ENCODE measurements at regions not wholly inside any gene's neighbourhood (a gene's known extent, or its start where the extent isn't known, plus 50 kb on each side); places are given as distances from the start of the nearest gene placed in this dataset.
A peak's percentile ranks its signal among the peaks of the same experiment; 100 is the strongest.
"Not testable (repeated sequence)": the region's sequence is repeated elsewhere in the genome, so short reads cannot be mapped to it uniquely, and the experiment has no call there.

- DNase-seq: no peak
These were observed 131.7 kb upstream of the NDUFV2 start for GRCh38 chr18:8970843-8971242.

- DNase-seq: no peak
These were observed 130.4 kb upstream of the NDUFV2 start for GRCh38 chr18:8972116-8972515.

DNA sequence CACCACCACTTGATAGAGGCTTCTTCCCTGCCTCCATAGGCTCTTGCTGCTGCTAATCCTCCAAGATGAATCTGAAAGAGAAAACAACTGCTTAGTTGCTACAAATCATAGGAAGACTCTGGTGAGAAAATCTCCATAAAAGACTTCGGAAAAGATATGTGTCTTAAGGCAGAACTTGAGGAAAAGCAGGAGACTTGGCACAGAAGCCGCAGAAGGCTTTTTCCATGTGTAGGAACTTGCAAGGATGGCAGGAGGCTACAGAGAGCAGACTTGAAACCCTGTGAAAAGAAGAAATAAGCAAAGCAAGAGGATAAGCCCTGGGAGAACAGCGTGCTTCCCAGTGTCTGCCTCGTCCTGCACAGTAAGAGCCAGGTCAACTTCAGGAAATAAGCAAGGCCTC lies 128.2 kb upstream of the NDUFV2 start:
- DNase-seq: no peak

GRCh38 chr18:8974696-8975095 lies 127.8 kb upstream of the NDUFV2 start:
- DNase-seq: no peak

DNA sequence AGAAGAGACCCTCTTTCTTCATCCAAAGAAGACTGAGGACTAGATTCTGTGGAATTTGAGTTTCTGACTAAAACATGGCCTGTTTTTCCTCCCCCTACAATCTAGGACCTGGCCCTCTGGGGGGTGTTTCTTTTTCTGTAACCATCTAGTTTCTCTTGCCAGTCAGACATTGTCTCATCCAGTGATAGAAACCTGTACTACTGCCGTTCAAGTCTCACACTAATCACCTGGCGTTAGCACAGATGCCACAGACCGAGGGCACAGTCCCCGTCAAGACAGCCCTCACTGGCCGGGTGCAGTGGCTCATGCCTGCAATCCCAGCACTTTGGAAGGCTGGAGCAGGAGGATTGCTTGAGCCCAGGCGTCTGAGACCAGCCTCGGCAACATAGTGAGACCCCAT lies 126.9 kb upstream of the NDUFV2 start:
- no peak for DNase-seq

DNA sequence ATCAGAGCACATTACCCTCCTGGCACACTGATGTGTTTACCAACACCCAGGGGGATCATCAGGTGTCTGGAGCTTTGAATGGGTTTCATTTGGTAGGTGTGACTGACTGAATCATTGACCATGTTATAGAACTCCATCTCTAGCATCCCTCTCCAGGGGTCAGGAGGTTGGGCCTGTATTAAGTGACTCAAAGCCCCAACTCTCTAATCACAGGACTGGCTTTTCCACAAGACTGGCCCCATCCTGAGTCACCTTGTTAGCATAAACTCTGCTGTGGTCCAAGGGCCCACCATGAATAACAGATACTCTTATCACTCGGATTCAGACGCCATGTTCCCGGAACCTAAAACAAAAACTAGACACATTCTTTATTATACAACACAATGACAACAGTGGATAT lies 125.9 kb upstream of the NDUFV2 start:
- no peak for DNase-seq

DNA sequence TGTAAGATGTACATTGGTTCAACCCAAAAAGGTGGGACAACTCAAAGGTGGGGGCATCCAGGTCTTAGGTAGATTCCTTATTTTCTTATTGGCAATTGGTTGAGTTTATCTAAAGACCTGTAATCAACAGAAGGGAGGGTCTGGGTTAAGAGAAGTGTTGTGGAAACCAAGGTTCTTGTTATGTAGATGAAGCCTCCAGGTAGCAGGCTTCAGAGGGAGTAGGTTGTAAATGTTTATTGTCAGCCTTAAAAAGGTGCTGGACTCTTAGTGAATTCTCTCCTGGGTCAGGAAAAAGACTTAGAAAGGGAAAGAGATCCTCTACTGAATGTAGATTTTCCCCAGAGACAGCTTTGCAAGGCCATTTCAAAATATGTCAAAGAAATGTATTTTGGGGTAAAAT lies 125.3 kb upstream of the NDUFV2 start:
- no peak for DNase-seq

- DNase-seq: no peak
These were observed 124.8 kb upstream of the NDUFV2 start for GRCh38 chr18:8977701-8978100.

- no peak for DNase-seq
These were observed 124.1 kb upstream of the NDUFV2 start for GRCh38 chr18:8978394-8978793.

GRCh38 chr18:8979258-8979988 lies 123.1 kb upstream of the NDUFV2 start:
- no peak for DNase-seq

GRCh38 chr18:8980496-8980895 lies 122.0 kb upstream of the NDUFV2 start:
- no peak for DNase-seq

GRCh38 chr18:8980918-8981317 lies 121.6 kb upstream of the NDUFV2 start:
- no peak for DNase-seq

- no peak for DNase-seq
These were observed 119.9 kb upstream of the NDUFV2 start for GRCh38 chr18:8982416-8983183.

DNA sequence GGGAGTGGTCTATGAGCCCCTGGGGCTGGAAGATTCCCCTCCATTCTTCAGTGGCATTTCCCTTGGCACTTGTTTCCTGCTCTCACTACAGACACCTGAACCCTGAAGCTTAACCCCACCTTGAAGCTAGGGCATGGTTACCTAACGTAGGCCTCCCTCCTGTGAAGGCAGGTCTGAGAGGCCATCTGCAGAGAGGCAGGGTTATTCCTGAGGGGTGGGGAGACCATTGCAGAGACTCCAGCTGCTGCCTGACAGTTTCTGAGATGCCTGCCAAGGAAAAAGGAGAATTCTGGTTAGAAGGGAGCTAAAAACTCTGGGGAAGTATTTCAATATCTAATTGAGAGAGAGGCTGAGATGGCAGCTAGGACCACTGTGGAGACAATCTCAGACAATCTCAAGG lies 119.3 kb upstream of the NDUFV2 start:
- no peak for DNase-seq

- DNase-seq: no peak
These were observed 118.3 kb upstream of the NDUFV2 start for GRCh38 chr18:8984131-8984721.

GRCh38 chr18:8987241-8987640 lies 115.3 kb upstream of the NDUFV2 start:
- DNase-seq: peak in 1 of 2 experiments; percentile 9

GRCh38 chr18:8988260-8988871 lies 114.1 kb upstream of the NDUFV2 start:
- peak; percentile 55 to 64 for DNase-seq

DNA sequence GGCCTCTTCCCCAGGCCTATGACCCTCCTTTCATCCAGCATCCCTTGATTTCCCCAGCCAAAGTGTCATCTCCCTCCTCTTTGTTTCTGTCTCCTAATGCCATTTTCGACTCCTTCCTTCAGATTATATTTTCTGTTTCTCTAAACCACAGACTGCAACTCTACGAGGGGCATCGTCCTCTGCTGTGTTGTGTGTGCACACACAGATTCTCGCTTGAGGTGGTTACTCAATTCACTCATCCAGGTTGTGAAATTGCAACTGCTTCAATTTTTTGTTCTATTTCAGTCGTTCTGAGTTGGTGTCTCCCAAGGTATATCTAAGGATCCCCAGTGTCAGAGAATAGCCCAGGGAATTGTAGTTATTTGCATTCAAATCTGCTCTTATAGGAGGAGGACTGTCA lies 113.5 kb upstream of the NDUFV2 start:
- no peak for DNase-seq

- DNase-seq: no peak
These were observed 112.6 kb upstream of the NDUFV2 start for GRCh38 chr18:8989855-8990254.

- no peak for DNase-seq
These were observed 112.0 kb upstream of the NDUFV2 start for GRCh38 chr18:8990276-8991031.

- no peak for DNase-seq
These were observed 111.3 kb upstream of the NDUFV2 start for GRCh38 chr18:8991155-8991554.

- DNase-seq: not testable (repeated sequence)
These were observed 110.0 kb upstream of the NDUFV2 start for GRCh38 chr18:8992500-8992899.

DNA sequence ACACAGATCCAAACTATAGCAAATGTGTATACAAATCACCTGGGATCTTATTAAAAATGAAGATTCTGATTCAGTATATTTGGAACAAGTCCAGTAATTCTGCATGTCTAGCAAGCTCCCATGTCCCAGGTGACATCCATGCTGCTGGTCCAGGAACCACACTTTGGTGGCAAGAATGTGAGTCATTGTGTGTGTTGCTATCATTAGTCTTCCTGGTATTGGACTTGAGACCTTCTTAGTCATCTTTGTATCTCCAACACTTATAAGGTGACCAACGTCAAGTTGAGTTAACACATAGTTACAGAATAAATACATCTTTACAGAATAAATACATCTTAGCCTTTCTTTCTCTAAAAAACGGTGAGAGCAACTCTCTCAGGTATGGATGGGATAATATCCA lies 107.9 kb upstream of the NDUFV2 start:
- DNase-seq: no peak
